Calu3 (cell line): ENCODE measurements at regions not wholly inside any gene's neighbourhood (a gene's known extent, or its start where the extent isn't known, plus 50 kb on each side); places are given as distances from the start of the nearest gene placed in this dataset.
"Not testable (repeated sequence)": the region's sequence is repeated elsewhere in the genome, so short reads cannot be mapped to it uniquely, and the experiment has no call there.

Experiments
- BruUV-seq: library from RNA; stranded (reverse); fragments of 400-500 nt; replicated peaks from 2 replicates; lab custom pipeline; 2021; lab: Mats Ljungman, UMichigan
- CTCF ChIA-PET: fragments of 300-600 bp; sonication (Branson Sonifier 250); formaldehyde crosslinking; loops from one replicate; lab custom pipeline; 2022; ENCODE audit warnings: antibody characterized with exemption; lab: Charles Lee
- DNase-seq: peaks from one replicate; pipeline ENCODE4 v3.0.0; 2022
- H3K27ac Mint-ChIP-seq: one replicate; pipeline ENCODE4 v1.8.0; 2022; ENCODE audit warnings: mixed read lengths; ENCODE audit not compliant: unreplicated experiment
- H3K27me3 Mint-ChIP-seq: one replicate; pipeline ENCODE4 v1.8.0; 2022; ENCODE audit warnings: mixed read lengths; ENCODE audit not compliant: unreplicated experiment
- H3K36me3 Mint-ChIP-seq: one replicate; pipeline ENCODE4 v1.8.0; 2022; ENCODE audit warnings: mild to moderate bottlenecking, moderate library complexity, mixed read lengths; ENCODE audit not compliant: insufficient read depth, unreplicated experiment
- H3K4me1 Mint-ChIP-seq: one replicate; pipeline ENCODE4 v1.8.0; 2022; ENCODE audit warnings: mild to moderate bottlenecking, low read depth, mixed read lengths; ENCODE audit not compliant: unreplicated experiment
- H3K4me3 Mint-ChIP-seq: one replicate; pipeline ENCODE4 v1.8.0; 2022; ENCODE audit warnings: mild to moderate bottlenecking, low read depth, moderate library complexity, mixed read lengths; ENCODE audit not compliant: unreplicated experiment
- H3K9me3 Mint-ChIP-seq: one replicate; pipeline ENCODE4 v1.8.0; 2022; ENCODE audit warnings: low read depth, mixed read lengths; ENCODE audit not compliant: unreplicated experiment
- CTCF ChIP-seq: fragments of 200-600 bp; IDR thresholded peaks from one replicate; pipeline ENCODE4 v1.8.0; 2022; ENCODE audit warnings: antibody characterized with exemption; ENCODE audit not compliant: unreplicated experiment
- intact Hi-C: fragments of 100-400 bp; cut with micrococcal nuclease; formaldehyde crosslinking; loops from one replicate; pipeline ENCODE4 v1.10.0; 2022; ENCODE audit not compliant: unreplicated experiment

DNA sequence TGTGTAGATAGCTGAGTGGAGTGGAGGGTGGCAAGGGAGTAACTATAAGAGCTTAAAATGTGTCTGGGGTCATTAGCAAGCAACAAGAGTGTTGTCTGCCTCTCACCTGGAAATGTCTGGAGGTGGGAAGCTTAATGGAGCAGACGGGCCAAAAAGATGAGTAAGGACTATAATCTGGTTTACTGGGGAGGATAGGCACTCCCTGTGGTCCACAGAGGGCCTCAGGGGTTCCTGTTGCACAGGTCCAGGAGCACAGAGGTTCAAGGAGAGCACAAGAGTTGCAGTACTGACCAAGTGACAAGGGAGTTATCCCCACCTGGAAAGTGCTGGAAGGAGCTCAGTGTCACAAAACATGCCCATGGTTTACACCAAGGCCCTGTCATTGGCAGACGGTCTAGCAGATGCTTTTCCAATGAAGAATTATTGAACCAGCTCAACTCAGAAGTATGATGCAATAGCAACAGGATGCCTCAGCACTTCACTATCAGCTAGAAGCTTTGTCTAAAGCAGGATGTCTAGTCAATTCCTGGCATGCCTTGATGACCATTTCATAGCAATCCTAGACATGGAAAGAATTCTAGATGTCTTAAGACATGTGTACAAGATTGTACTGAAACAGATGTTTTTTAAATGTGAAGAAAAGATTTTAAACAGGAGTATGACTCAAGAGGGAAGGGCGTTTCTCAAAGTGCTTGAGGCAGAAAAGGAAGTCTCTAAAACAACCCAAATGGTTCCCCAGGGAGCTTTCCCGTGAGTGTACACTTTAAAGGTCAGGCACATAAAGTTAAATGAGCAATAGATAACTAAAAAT lies 62.9 kb upstream of the SERPINE2 start:
- Mint-ChIP-seq H3K4me3 (no peak overlapping the region), H3K36me3 (no peaks in the 10 kb centered on the region), H3K9me3 (peaks cover 5% of the 10 kb centered on the region), H3K27me3 (peaks cover 14% of the 10 kb centered on the region), H3K4me1 (peaks cover 30% of the 10 kb centered on the region), H3K27ac (no peak overlapping the region)
- intact Hi-C loops = no loop called here
- no TSS peak for BruUV-seq
- DNase-seq = no peak
- no peak for TF ChIP-seq CTCF
- CTCF ChIA-PET = no interaction called here

GRCh38 chr2:224099861-224100643 lies 61.0 kb upstream of the SERPINE2 start:
- Mint-ChIP-seq H3K36me3 (no peaks in the 10 kb centered on the region), H3K27me3 (peaks cover 31% of the 10 kb centered on the region), H3K4me1 (peaks cover 30% of the 10 kb centered on the region), H3K9me3 (peaks cover 5% of the 10 kb centered on the region), H3K27ac (no peak overlapping the region), H3K4me3 (no peak overlapping the region)
- DNase-seq = no peak
- BruUV-seq = no TSS peak
- CTCF ChIA-PET = no interaction called here
- intact Hi-C loops = no loop called here
- TF ChIP-seq CTCF = no peak

GRCh38 chr2:224098481-224099230 lies 59.6 kb upstream of the SERPINE2 start:
- H3K4me3 Mint-ChIP-seq = no peak overlapping the region
- DNase-seq = no peak
- CTCF ChIA-PET = no interaction called here
- H3K36me3 Mint-ChIP-seq = no peaks in the 10 kb centered on the region
- peaks cover 45% of the 10 kb centered on the region for H3K27me3 Mint-ChIP-seq
- H3K4me1 Mint-ChIP-seq = peaks cover 19% of the 10 kb centered on the region
- peaks cover 5% of the 10 kb centered on the region for H3K9me3 Mint-ChIP-seq
- no peak overlapping the region for H3K27ac Mint-ChIP-seq
- intact Hi-C loops = no loop called here
- BruUV-seq = no TSS peak
- TF ChIP-seq CTCF = no peak

DNA sequence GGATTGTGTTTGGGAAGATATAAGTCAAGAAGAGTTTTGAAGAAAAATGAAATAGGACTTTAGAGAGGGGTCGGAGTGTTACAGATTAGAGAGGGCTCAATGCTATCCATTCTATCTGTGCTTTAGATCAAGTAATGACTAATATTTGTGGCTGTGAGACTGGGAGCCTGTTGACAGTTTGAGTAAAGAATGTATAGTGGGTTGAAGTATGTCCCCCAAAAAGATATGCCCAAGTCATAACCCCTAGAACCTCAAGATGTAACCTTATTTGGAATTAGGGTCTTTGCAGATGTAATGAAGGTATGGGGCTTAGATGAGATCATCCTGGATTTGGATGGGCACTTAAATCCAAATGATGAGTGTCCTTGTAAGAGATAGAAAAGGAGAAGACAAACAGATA lies 55.3 kb upstream of the SERPINE2 start:
- no peak for TF ChIP-seq CTCF
- CTCF ChIA-PET = no interaction called here
- no peaks in the 10 kb centered on the region for H3K4me1 Mint-ChIP-seq
- no peak for DNase-seq
- no peaks in the 10 kb centered on the region for H3K36me3 Mint-ChIP-seq
- BruUV-seq = no TSS peak
- peaks cover 6% of the 10 kb centered on the region for H3K9me3 Mint-ChIP-seq
- intact Hi-C loops = no loop called here
- H3K27ac Mint-ChIP-seq = no peak overlapping the region
- H3K27me3 Mint-ChIP-seq = peaks cover 46% of the 10 kb centered on the region
- H3K4me3 Mint-ChIP-seq = no peak overlapping the region

DNA sequence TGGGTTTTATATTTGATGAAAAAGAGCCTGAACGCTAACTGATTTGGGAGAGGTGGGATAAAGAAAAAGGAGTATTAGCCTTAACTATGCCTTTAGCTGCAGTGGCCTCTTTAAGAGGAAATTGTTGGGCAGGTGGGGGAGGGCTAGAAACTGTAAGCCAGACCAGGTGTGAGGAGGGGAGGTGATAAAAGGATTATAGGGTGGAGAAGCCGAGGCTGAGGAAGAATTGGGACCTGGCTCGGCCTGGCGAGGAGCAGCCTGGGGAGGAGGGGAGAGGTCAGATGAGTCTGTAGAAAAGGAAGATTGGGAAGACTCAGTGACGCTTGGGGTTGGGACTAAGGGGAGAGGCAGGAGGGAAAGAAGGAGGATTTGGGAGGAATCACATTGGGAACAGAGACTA lies 52.6 kb upstream of the SERPINE2 start:
- H3K4me1 Mint-ChIP-seq, H3K9me3 Mint-ChIP-seq, CTCF ChIA-PET, H3K4me3 Mint-ChIP-seq, DNase-seq, H3K27ac Mint-ChIP-seq, H3K36me3 Mint-ChIP-seq, BruUV-seq, intact Hi-C loops: not testable (repeated sequence)
- peaks cover 29% of the 10 kb centered on the region for H3K27me3 Mint-ChIP-seq

GRCh38 chr2:224089606-224090005 lies 50.5 kb upstream of the SERPINE2 start:
- CTCF ChIA-PET, H3K4me3 Mint-ChIP-seq, intact Hi-C loops, H3K9me3 Mint-ChIP-seq, H3K27ac Mint-ChIP-seq, DNase-seq, BruUV-seq, H3K36me3 Mint-ChIP-seq, H3K4me1 Mint-ChIP-seq: not testable (repeated sequence)
- peaks cover 11% of the 10 kb centered on the region for H3K27me3 Mint-ChIP-seq
